ENCODE measurements at regions not wholly inside any gene's neighbourhood (a gene's known extent, or its start where the extent isn't known, plus 50 kb on each side); places are given as distances from the start of the nearest gene placed in this dataset.

DNA sequence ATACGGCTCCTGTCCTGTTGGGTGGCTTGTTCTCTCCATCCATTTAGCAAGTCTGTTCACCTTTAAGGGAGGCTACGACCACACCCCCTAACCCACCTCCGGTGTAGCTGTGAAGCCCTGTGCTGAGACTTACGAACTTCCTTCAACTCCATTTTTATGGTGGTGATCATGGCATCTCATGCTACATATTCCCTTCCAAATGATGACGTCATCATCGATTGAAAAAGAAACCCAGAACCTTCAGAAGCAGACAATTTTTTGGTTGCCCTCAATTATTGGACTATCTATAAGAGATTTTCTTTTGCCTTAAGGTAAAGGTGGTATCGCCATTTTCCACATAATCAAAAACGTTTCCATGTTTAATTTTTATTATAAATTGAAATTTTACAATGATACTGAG, 389.0 kb downstream of the CBLN4 start:
- no peak overlapping the region for H3K27ac Mint-ChIP-seq
- no peaks in the 10 kb centered on the region for H3K36me3 Mint-ChIP-seq (ENCODE audit: low read depth)
- no peak overlapping the region for H3K4me3 Mint-ChIP-seq
- H3K4me1 Mint-ChIP-seq (ENCODE audit: low read depth): no peaks in the 10 kb centered on the region
- no peaks in the 10 kb centered on the region for H3K27me3 Mint-ChIP-seq (ENCODE audit: low read depth)
- DNase-seq: no peak
- intact Hi-C loops (cut with micrococcal nuclease): no loop called here
- H3K9me3 Mint-ChIP-seq: peaks cover 4% of the 10 kb centered on the region
- CTCF ChIA-PET: no interaction called here

- intact Hi-C loops (cut with micrococcal nuclease): no loop called here
- H3K27me3 Mint-ChIP-seq (ENCODE audit: low read depth): no peaks in the 10 kb centered on the region
- peaks cover 2% of the 10 kb centered on the region for H3K9me3 Mint-ChIP-seq
- DNase-seq: no peak
- CTCF ChIA-PET: no interaction called here
- H3K4me3 Mint-ChIP-seq: no peak overlapping the region
- H3K4me1 Mint-ChIP-seq (ENCODE audit: low read depth): no peaks in the 10 kb centered on the region
- no peaks in the 10 kb centered on the region for H3K36me3 Mint-ChIP-seq (ENCODE audit: low read depth)
- no peak overlapping the region for H3K27ac Mint-ChIP-seq
Measured at GRCh38 chr20:55615818-55616217, 389.5 kb downstream of the CBLN4 start.

GRCh38 chr20:55614220-55614757, 391.0 kb downstream of the CBLN4 start:
- CTCF ChIA-PET: no interaction called here
- Mint-ChIP-seq H3K36me3 (ENCODE audit: low read depth) (no peaks in the 10 kb centered on the region), H3K4me1 (ENCODE audit: low read depth) (no peaks in the 10 kb centered on the region), H3K4me3 (no peak overlapping the region), H3K27me3 (ENCODE audit: low read depth) (no peaks in the 10 kb centered on the region), H3K9me3 (peaks cover 2% of the 10 kb centered on the region), H3K27ac (no peak overlapping the region)
- intact Hi-C loops (cut with micrococcal nuclease): no loop called here
- DNase-seq: no peak

DNA sequence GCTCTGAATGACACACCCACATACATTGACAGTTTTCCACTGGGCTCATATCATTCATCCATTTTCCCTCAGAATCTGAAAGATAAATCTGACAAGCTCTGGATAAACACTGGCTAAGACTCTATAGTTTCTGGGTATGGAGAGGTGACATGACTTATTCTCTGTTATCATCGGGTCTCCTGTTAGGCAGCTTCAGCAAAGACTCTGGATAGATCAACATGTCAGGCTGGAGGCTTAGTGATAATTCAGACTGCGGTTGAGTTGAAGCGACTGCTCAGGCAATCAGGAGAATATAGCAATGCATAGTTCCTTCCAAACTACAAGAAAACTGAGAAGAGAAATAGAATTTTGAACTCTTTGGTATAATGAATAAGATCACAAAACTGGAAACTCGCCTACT, 394.6 kb downstream of the CBLN4 start:
- CTCF ChIA-PET: no interaction called here
- Mint-ChIP-seq H3K36me3 (ENCODE audit: low read depth) (no peaks in the 10 kb centered on the region), H3K27ac (no peak overlapping the region), H3K4me3 (no peak overlapping the region), H3K4me1 (ENCODE audit: low read depth) (no peaks in the 10 kb centered on the region), H3K9me3 (peaks cover 2% of the 10 kb centered on the region), H3K27me3 (ENCODE audit: low read depth) (no peaks in the 10 kb centered on the region)
- intact Hi-C loops (cut with micrococcal nuclease): no loop called here
- DNase-seq: no peak

- no peaks in the 10 kb centered on the region for H3K4me1 Mint-ChIP-seq (ENCODE audit: low read depth)
- no peak overlapping the region for H3K4me3 Mint-ChIP-seq
- intact Hi-C loops (cut with micrococcal nuclease): no loop called here
- CTCF ChIA-PET: no interaction called here
- H3K27me3 Mint-ChIP-seq (ENCODE audit: low read depth): no peaks in the 10 kb centered on the region
- no peak overlapping the region for H3K27ac Mint-ChIP-seq
- no peaks in the 10 kb centered on the region for H3K36me3 Mint-ChIP-seq (ENCODE audit: low read depth)
- H3K9me3 Mint-ChIP-seq: no peaks in the 10 kb centered on the region
- no peak for DNase-seq
Measured at GRCh38 chr20:55605594-55605993, 399.7 kb downstream of the CBLN4 start.

GRCh38 chr20:55597526-55597925, 407.8 kb downstream of the CBLN4 start:
- Mint-ChIP-seq H3K4me3 (no peak overlapping the region), H3K27me3 (ENCODE audit: low read depth) (no peaks in the 10 kb centered on the region), H3K9me3 (no peaks in the 10 kb centered on the region), H3K4me1 (ENCODE audit: low read depth) (no peaks in the 10 kb centered on the region), H3K36me3 (ENCODE audit: low read depth) (no peaks in the 10 kb centered on the region), H3K27ac (no peak overlapping the region)
- intact Hi-C loops (cut with micrococcal nuclease): no loop called here
- no peak for DNase-seq
- CTCF ChIA-PET: no interaction called here

GRCh38 chr20:55596431-55596830, 408.9 kb downstream of the CBLN4 start:
- H3K9me3 Mint-ChIP-seq: no peaks in the 10 kb centered on the region
- CTCF ChIA-PET: no interaction called here
- DNase-seq: no peak
- H3K4me3 Mint-ChIP-seq: no peak overlapping the region
- no peaks in the 10 kb centered on the region for H3K36me3 Mint-ChIP-seq (ENCODE audit: low read depth)
- H3K27ac Mint-ChIP-seq: no peak overlapping the region
- intact Hi-C loops (cut with micrococcal nuclease): no loop called here
- H3K27me3 Mint-ChIP-seq (ENCODE audit: low read depth): no peaks in the 10 kb centered on the region
- no peaks in the 10 kb centered on the region for H3K4me1 Mint-ChIP-seq (ENCODE audit: low read depth)

- CTCF ChIA-PET: no interaction called here
- Mint-ChIP-seq H3K4me1 (ENCODE audit: low read depth) (no peaks in the 10 kb centered on the region), H3K36me3 (ENCODE audit: low read depth) (no peaks in the 10 kb centered on the region), H3K4me3 (no peak overlapping the region), H3K27me3 (ENCODE audit: low read depth) (no peaks in the 10 kb centered on the region), H3K9me3 (no peaks in the 10 kb centered on the region), H3K27ac (no peak overlapping the region)
- no peak for DNase-seq
- intact Hi-C loops (cut with micrococcal nuclease): no loop called here
Measured at GRCh38 chr20:55592866-55593265, 412.5 kb downstream of the CBLN4 start.

- Mint-ChIP-seq H3K36me3 (ENCODE audit: low read depth) (no peaks in the 10 kb centered on the region), H3K27me3 (ENCODE audit: low read depth) (no peaks in the 10 kb centered on the region)
- intact Hi-C loops (cut with micrococcal nuclease): no loop called here
Measured at GRCh38 chr20:55586610-55587009, 418.7 kb downstream of the CBLN4 start.

DNA sequence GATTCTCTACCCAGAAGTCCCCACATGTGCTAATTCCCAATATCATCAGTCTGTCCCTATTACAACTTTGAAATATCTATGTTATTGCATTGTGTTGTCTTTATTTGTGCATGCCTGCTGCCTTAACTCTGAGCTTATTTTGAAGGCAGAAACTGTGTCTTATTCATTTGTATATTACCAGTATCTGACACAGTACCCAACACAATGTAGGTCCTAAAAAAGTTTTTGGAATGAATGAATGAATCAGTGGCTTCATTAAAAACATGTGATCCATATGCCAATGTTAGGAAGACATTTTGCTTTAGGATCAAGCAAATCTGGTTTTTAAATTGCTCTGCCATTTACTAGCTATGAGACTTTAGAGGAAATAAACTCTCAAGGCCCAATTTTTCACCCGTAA, 420.4 kb downstream of the CBLN4 start:
- CTCF ChIA-PET: no interaction called here
- no peaks in the 10 kb centered on the region for H3K4me1 Mint-ChIP-seq (ENCODE audit: low read depth)
- no peaks in the 10 kb centered on the region for H3K36me3 Mint-ChIP-seq (ENCODE audit: low read depth)
- H3K9me3 Mint-ChIP-seq: peaks cover 3% of the 10 kb centered on the region
- H3K27me3 Mint-ChIP-seq (ENCODE audit: low read depth): no peaks in the 10 kb centered on the region
- intact Hi-C loops (cut with micrococcal nuclease): no loop called here
- no peak overlapping the region for H3K27ac Mint-ChIP-seq
- DNase-seq: no peak
- no peak overlapping the region for H3K4me3 Mint-ChIP-seq

More at GRCh38 chr20:55586610-55587009, 418.7 kb downstream of the CBLN4 start:
- no peak overlapping the region for H3K27ac Mint-ChIP-seq
- CTCF ChIA-PET: no interaction called here
- H3K4me3 Mint-ChIP-seq: no peak overlapping the region
- H3K4me1 Mint-ChIP-seq (ENCODE audit: low read depth): no peaks in the 10 kb centered on the region
- no peaks in the 10 kb centered on the region for H3K9me3 Mint-ChIP-seq
- DNase-seq: no peak

GRCh38 chr20:55584307-55584706, 421.0 kb downstream of the CBLN4 start:
- CTCF ChIA-PET: no interaction called here
- Mint-ChIP-seq H3K9me3 (peaks cover 3% of the 10 kb centered on the region), H3K27me3 (ENCODE audit: low read depth) (no peaks in the 10 kb centered on the region), H3K4me1 (ENCODE audit: low read depth) (no peaks in the 10 kb centered on the region), H3K36me3 (ENCODE audit: low read depth) (no peaks in the 10 kb centered on the region), H3K27ac (no peak overlapping the region), H3K4me3 (no peak overlapping the region)
- intact Hi-C loops (cut with micrococcal nuclease): no loop called here
- DNase-seq: no peak

DNA sequence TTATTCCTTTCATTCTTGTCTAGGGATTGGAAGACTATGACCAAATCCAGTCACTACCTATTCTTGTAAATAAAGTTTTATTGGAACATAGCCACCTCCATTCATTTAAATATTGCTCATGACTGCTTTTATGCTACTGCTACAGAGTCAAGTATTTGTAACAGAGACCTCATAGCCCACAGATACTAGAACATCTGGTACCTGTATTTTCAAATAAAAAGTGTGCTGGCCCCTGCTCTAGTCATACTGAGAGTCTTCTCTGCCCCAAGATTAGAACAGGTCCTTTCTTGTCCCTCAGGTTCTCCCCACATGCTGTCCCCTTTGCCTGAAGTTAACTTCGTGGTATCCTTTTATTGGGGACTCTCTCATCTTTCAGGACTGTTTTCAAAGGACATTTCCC, 422.3 kb downstream of the CBLN4 start:
- no peaks in the 10 kb centered on the region for H3K4me1 Mint-ChIP-seq (ENCODE audit: low read depth)
- H3K27ac Mint-ChIP-seq: no peak overlapping the region
- no peak overlapping the region for H3K4me3 Mint-ChIP-seq
- peaks cover 3% of the 10 kb centered on the region for H3K9me3 Mint-ChIP-seq
- CTCF ChIA-PET: no interaction called here
- intact Hi-C loops (cut with micrococcal nuclease): no loop called here
- no peak for DNase-seq
- no peaks in the 10 kb centered on the region for H3K36me3 Mint-ChIP-seq (ENCODE audit: low read depth)
- no peaks in the 10 kb centered on the region for H3K27me3 Mint-ChIP-seq (ENCODE audit: low read depth)

GRCh38 chr20:55582498-55582897, 422.8 kb downstream of the CBLN4 start:
- DNase-seq: no peak
- no peaks in the 10 kb centered on the region for H3K4me1 Mint-ChIP-seq (ENCODE audit: low read depth)
- H3K27ac Mint-ChIP-seq: no peak overlapping the region
- intact Hi-C loops (cut with micrococcal nuclease): no loop called here
- H3K36me3 Mint-ChIP-seq (ENCODE audit: low read depth): no peaks in the 10 kb centered on the region
- H3K4me3 Mint-ChIP-seq: no peak overlapping the region
- CTCF ChIA-PET: no interaction called here
- peaks cover 3% of the 10 kb centered on the region for H3K9me3 Mint-ChIP-seq
- no peaks in the 10 kb centered on the region for H3K27me3 Mint-ChIP-seq (ENCODE audit: low read depth)

DNA sequence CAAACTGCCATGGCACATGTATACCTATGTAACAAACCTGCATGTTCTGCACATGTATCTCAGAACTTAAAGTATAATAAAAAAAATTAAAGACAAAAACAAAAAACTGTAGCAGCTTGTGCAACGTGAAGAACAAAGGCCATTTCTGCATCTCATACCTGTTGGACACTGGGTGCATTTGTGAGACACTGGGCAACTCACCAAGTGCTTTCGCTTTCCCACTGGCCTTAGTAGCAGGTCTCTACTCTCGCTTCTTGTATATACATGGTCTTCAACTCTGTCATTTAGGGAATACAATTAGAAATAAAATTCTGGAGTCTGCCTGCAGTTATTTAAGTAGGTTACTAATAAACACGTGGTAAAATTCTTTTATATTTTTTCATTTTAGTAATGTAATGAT, 423.8 kb downstream of the CBLN4 start:
- CTCF ChIA-PET: no interaction called here
- no peaks in the 10 kb centered on the region for H3K27me3 Mint-ChIP-seq (ENCODE audit: low read depth)
- H3K4me3 Mint-ChIP-seq: no peak overlapping the region
- H3K36me3 Mint-ChIP-seq (ENCODE audit: low read depth): no peaks in the 10 kb centered on the region
- no peak overlapping the region for H3K27ac Mint-ChIP-seq
- no peak for DNase-seq
- no peaks in the 10 kb centered on the region for H3K4me1 Mint-ChIP-seq (ENCODE audit: low read depth)
- peaks cover 3% of the 10 kb centered on the region for H3K9me3 Mint-ChIP-seq
- intact Hi-C loops (cut with micrococcal nuclease): no loop called here
